AG04450 (cell line): ENCODE measurements at regions not wholly inside any gene's neighbourhood (a gene's known extent, or its start where the extent isn't known, plus 50 kb on each side); places are given as distances from the start of the nearest gene placed in this dataset.

Experiments
- CTCF ChIA-PET: fragments of 300-600, 350-600 bp; formaldehyde crosslinking; extraction: SDS; loops from one replicate; lab custom pipeline; 2022; ENCODE audit warnings: antibody characterized with exemption, inconsistent platforms; lab: Charles Lee
- POLR2A ChIA-PET: fragments of 350-600 bp; formaldehyde crosslinking; extraction: SDS; loops from one replicate; lab custom pipeline; 2021; ENCODE audit warnings: antibody characterized with exemption, inconsistent platforms; lab: Yijun Ruan, JAX
- DNase-seq: peaks from one replicate; pipeline ENCODE4 v3.0.0-alpha.2; 2011; ENCODE audit warnings: low read depth, low spot score
- H3K27ac ChIP-seq: one replicate; pipeline ENCODE4 v1.5.1; 2012; ENCODE audit warnings: low read depth, low read length, control low read depth
- H3K27me3 ChIP-seq: one replicate; pipeline ENCODE4 v1.6.0; 2012; ENCODE audit warnings: low read length; ENCODE audit not compliant: control insufficient read depth, insufficient read depth
- H3K4me3 ChIP-seq: 2 replicates; pipeline ENCODE4 v1.5.1; 2011; ENCODE audit warnings: mild to moderate bottlenecking, low read depth, low read length, control low read depth
- H3K9me3 ChIP-seq: 2 replicates; pipeline ENCODE4 v1.5.1; 2012; ENCODE audit warnings: low read length; ENCODE audit not compliant: control insufficient read depth, insufficient read depth
- TF ChIP-seq, protein P1 (sequence below): IDR thresholded peaks from 2 replicates; pipeline ENCODE4 v1.5.1; 2011; ENCODE audit warnings: low read depth, low read length, control low read depth, inconsistent platforms

- TF ChIP-seq, protein P1, sequence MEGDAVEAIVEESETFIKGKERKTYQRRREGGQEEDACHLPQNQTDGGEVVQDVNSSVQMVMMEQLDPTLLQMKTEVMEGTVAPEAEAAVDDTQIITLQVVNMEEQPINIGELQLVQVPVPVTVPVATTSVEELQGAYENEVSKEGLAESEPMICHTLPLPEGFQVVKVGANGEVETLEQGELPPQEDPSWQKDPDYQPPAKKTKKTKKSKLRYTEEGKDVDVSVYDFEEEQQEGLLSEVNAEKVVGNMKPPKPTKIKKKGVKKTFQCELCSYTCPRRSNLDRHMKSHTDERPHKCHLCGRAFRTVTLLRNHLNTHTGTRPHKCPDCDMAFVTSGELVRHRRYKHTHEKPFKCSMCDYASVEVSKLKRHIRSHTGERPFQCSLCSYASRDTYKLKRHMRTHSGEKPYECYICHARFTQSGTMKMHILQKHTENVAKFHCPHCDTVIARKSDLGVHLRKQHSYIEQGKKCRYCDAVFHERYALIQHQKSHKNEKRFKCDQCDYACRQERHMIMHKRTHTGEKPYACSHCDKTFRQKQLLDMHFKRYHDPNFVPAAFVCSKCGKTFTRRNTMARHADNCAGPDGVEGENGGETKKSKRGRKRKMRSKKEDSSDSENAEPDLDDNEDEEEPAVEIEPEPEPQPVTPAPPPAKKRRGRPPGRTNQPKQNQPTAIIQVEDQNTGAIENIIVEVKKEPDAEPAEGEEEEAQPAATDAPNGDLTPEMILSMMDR, result no peak
- CTCF ChIA-PET, result no interaction called here
- H3K27ac ChIP-seq, result no peak overlapping the region
- no peaks in the 10 kb centered on the region for H3K27me3 ChIP-seq
- H3K4me3 ChIP-seq, result no peak overlapping the region
- POLR2A ChIA-PET, result no interaction called here
- H3K9me3 ChIP-seq, result no peaks in the 10 kb centered on the region
- no peak for DNase-seq
These were observed 121.2 kb upstream of the LSAMP start for GRCh38 chr3:116566478-116566960.

GRCh38 chr3:116569611-116570010 lies 124.3 kb upstream of the LSAMP start:
- DNase-seq, result no peak
- POLR2A ChIA-PET, result no interaction called here
- Histone ChIP-seq H3K4me3 (no peak overlapping the region), H3K27ac (no peak overlapping the region), H3K27me3 (no peaks in the 10 kb centered on the region), H3K9me3 (no peaks in the 10 kb centered on the region; the same call in 1 of the 2 replicates)
- TF ChIP-seq, protein P1, result no peak
- CTCF ChIA-PET, result no interaction called here

- ChIA-PET POLR2A (no interaction called here), CTCF (no interaction called here)
- H3K9me3 ChIP-seq, result no peaks in the 10 kb centered on the region
- H3K27ac ChIP-seq, result no peak overlapping the region
- DNase-seq, result no peak
- H3K4me3 ChIP-seq, result no peak overlapping the region
- H3K27me3 ChIP-seq, result no peaks in the 10 kb centered on the region
- TF ChIP-seq, protein P1, result no peak
These were observed 129.7 kb upstream of the TUSC7 start for GRCh38 chr3:116579840-116580239.

- CTCF ChIA-PET, result no interaction called here
- no peak for DNase-seq
- no peak overlapping the region for H3K27ac ChIP-seq
- H3K9me3 ChIP-seq, result no peaks in the 10 kb centered on the region
- POLR2A ChIA-PET, result no interaction called here
- H3K4me3 ChIP-seq, result no peak overlapping the region
- TF ChIP-seq, protein P1, result no peak
- no peaks in the 10 kb centered on the region for H3K27me3 ChIP-seq
These were observed 123.2 kb upstream of the TUSC7 start for GRCh38 chr3:116586285-116586944.

GRCh38 chr3:116591236-116591635 lies 118.3 kb upstream of the TUSC7 start:
- Histone ChIP-seq H3K27me3 (no peaks in the 10 kb centered on the region), H3K27ac (no peak overlapping the region), H3K4me3 (no peak overlapping the region), H3K9me3 (no peaks in the 10 kb centered on the region)
- ChIA-PET POLR2A (no interaction called here), CTCF (no interaction called here)
- no peak for DNase-seq
- TF ChIP-seq, protein P1, result no peak
